ENCODE measurements at regions not wholly inside any gene's neighbourhood (a gene's known extent, or its start where the extent isn't known, plus 50 kb on each side); places are given as distances from the start of the nearest gene placed in this dataset.

DNA sequence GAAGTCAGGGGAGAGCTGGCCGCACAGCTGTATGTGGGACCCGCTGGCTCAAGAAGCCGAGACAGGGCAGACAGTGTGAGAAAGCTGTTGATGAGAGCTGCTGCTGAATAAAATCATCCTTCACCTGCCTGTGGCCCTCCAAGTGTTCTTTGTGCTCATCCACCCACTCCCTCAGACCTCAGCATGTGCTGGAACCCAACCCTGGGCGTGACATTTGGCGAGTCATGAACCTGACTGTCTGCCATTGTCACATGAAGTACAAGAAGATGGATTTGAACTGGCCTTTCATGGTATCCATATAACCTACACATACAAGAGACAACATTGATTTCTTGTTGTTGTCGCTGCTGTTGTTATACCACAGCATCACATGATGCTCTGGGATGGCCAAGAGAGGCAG, 139.7 kb upstream of the PLCXD3 start:
- TF ChIP-seq CHD4 (IDR thresholded peaks at IDR 0.05; ENCODE audit: borderline replicate concordance) (no peak), RFX5 (IDR thresholded peaks at IDR 0.05) (no peak), ZSCAN20 (CRISPR knock-in tag; IDR thresholded peaks at IDR 0.05) (no peak), KDM1A (IDR thresholded peaks at IDR 0.05; ENCODE audit: low read depth) (no peak)
- TF ChIP-seq, protein P1, sequence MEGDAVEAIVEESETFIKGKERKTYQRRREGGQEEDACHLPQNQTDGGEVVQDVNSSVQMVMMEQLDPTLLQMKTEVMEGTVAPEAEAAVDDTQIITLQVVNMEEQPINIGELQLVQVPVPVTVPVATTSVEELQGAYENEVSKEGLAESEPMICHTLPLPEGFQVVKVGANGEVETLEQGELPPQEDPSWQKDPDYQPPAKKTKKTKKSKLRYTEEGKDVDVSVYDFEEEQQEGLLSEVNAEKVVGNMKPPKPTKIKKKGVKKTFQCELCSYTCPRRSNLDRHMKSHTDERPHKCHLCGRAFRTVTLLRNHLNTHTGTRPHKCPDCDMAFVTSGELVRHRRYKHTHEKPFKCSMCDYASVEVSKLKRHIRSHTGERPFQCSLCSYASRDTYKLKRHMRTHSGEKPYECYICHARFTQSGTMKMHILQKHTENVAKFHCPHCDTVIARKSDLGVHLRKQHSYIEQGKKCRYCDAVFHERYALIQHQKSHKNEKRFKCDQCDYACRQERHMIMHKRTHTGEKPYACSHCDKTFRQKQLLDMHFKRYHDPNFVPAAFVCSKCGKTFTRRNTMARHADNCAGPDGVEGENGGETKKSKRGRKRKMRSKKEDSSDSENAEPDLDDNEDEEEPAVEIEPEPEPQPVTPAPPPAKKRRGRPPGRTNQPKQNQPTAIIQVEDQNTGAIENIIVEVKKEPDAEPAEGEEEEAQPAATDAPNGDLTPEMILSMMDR (IDR thresholded peaks at IDR 0.05): no peak
- TF ChIP-seq, protein P2, sequence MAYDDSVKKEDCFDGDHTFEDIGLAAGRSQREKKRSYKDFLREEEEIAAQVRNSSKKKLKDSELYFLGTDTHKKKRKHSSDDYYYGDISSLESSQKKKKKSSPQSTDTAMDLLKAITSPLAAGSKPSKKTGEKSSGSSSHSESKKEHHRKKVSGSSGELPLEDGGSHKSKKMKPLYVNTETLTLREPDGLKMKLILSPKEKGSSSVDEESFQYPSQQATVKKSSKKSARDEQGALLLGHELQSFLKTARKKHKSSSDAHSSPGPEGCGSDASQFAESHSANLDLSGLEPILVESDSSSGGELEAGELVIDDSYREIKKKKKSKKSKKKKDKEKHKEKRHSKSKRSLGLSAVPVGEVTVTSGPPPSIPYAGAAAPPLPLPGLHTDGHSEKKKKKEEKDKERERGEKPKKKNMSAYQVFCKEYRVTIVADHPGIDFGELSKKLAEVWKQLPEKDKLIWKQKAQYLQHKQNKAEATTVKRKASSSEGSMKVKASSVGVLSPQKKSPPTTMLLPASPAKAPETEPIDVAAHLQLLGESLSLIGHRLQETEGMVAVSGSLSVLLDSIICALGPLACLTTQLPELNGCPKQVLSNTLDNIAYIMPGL (CRISPR knock-in tag; IDR thresholded peaks at IDR 0.05; ENCODE audit: borderline replicate concordance): no peak

Measured in A549 (cell line).